GM19023 (cell line): ENCODE measurements at regions not wholly inside any gene's neighbourhood (a gene's known extent, or its start where the extent isn't known, plus 50 kb on each side); places are given as distances from the start of the nearest gene placed in this dataset.
"Not testable (repeated sequence)": the region's sequence is repeated elsewhere in the genome, so short reads cannot be mapped to it uniquely, and the experiment has no call there.

Experiments
- ATAC-seq: cut with Tn5 transposase; IDR thresholded peaks from one replicate; pipeline ENCODE4 v1.9.1; 2021; ENCODE audit warnings: mild to moderate bottlenecking, moderate library complexity; ENCODE audit not compliant: unreplicated experiment

GRCh38 chr5:83810511-83810910 lies 89.9 kb upstream of the HAPLN1 start:
- no peak for ATAC-seq

GRCh38 chr5:83802686-83803085 lies 82.0 kb upstream of the HAPLN1 start:
- ATAC-seq: no peak

DNA sequence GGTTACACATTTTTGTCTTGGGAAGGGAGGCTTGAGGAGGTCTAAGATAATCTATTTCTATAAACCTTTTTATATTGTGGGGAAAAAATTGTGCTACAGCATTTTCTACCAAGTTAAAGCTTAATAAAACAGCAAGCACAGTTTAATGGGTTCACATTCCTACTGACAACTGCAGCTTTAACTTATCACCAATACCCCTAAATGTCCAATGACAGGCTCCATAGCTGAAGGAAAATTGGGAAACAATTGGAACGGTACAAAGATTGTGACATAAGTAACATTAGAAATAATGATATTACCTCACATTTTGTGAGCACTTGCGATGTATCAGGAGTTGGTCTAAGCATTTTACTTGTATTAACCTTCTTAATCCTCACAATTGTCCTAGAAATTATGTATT lies 79.5 kb upstream of the HAPLN1 start:
- ATAC-seq: no peak

GRCh38 chr5:83799020-83799419 lies 78.4 kb upstream of the HAPLN1 start:
- not testable (repeated sequence) for ATAC-seq

GRCh38 chr5:83789371-83789770 lies 68.7 kb upstream of the HAPLN1 start:
- no peak for ATAC-seq

GRCh38 chr5:83787631-83788030 lies 67.0 kb upstream of the HAPLN1 start:
- no peak for ATAC-seq

DNA sequence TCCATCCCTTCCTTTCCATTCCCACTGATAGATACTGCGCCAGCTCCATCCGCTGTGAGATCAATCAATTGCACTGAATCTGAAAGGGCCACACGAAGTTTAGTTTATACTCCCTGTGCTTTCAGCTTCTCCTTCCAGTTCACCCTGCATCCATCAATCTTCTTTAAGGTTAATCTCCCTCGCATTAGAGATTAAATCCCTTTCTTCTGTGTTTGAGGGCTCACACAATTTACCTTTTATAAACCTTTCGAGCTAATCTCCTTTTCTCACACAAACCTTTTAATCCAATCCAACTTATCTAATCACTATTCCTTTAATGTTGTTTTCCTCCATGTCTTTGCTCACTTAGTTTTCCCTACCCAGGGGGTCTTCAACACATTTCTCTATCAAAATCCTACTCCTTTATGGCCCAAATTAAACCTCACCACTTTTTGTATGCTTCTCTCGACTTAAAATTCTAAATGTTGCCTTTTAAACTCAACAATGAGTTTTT lies 64.6 kb upstream of the HAPLN1 start:
- no peak for ATAC-seq

GRCh38 chr5:83780699-83781350 lies 60.2 kb upstream of the HAPLN1 start:
- ATAC-seq: no peak

- ATAC-seq: no peak
These were observed 57.2 kb upstream of the HAPLN1 start for GRCh38 chr5:83777856-83778255.

- no peak for ATAC-seq
These were observed 55.9 kb upstream of the HAPLN1 start for GRCh38 chr5:83776437-83777031.
